ENCODE measurements at regions not wholly inside any gene's neighbourhood (a gene's known extent, or its start where the extent isn't known, plus 50 kb on each side); places are given as distances from the start of the nearest gene placed in this dataset.
A peak's percentile ranks its signal among the peaks of the same experiment; 100 is the strongest.

GRCh38 chr1:57474137-57474750, 50.4 kb upstream of the DAB1 start:
- H3K4me3 ChIP-seq (ENCODE audit: low read length) = no peak overlapping the region
- DNase-seq (ENCODE audit: low read depth) = peak; percentile 44
- TF ChIP-seq CTCF (conservative IDR thresholded peaks at IDR 0.05; ENCODE audit: low read length) = no peak
